HG03558 (cell line): ENCODE measurements at regions not wholly inside any gene's neighbourhood (a gene's known extent, or its start where the extent isn't known, plus 50 kb on each side); places are given as distances from the start of the nearest gene placed in this dataset.

Source experiments
- ATAC-seq: cut with Tn5 transposase; IDR thresholded peaks from one replicate; pipeline ENCODE4 v1.9.1; 2021; ENCODE audit warnings: moderate number of reproducible peaks; ENCODE audit not compliant: unreplicated experiment; ENCODE audit errors: extremely low read depth

- ATAC-seq = no peak
Observed at GRCh38 chr2:48098539-48098938, 192.2 kb upstream of the FBXO11 start.

DNA sequence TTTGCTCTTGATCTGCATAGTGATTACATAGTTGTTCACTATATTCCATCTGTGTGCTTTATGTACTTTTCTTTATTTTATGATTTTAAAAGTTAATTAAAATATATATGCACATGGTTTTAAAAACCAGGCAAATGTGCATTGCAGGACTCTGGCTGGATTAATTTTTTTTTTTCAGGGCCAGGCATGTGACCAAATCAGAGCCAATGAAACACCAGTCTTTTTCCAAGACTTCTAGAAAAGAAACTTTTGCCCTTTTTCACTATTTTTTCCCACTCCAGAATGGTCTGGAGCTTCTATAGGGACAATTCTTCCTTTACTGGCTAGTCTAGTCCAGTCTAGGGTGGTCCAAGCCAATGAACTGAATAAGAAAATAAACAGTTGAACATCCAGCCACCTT, 198.1 kb upstream of the FBXO11 start:
- ATAC-seq = no peak

GRCh38 chr2:48105848-48106247, 199.6 kb upstream of the FBXO11 start:
- no peak for ATAC-seq

GRCh38 chr2:48107326-48107925, 201.1 kb upstream of the FBXO11 start:
- ATAC-seq = no peak

GRCh38 chr2:48108455-48108854, 202.2 kb upstream of the FBXO11 start:
- no peak for ATAC-seq

- ATAC-seq = no peak
Observed at GRCh38 chr2:48109491-48110204, 203.3 kb upstream of the FBXO11 start.

- ATAC-seq = no peak
Observed at GRCh38 chr2:48110492-48110891, 204.0 kb upstream of the FOXN2 start.

- no peak for ATAC-seq
Observed at GRCh38 chr2:48112911-48113680, 201.4 kb upstream of the FOXN2 start.

DNA sequence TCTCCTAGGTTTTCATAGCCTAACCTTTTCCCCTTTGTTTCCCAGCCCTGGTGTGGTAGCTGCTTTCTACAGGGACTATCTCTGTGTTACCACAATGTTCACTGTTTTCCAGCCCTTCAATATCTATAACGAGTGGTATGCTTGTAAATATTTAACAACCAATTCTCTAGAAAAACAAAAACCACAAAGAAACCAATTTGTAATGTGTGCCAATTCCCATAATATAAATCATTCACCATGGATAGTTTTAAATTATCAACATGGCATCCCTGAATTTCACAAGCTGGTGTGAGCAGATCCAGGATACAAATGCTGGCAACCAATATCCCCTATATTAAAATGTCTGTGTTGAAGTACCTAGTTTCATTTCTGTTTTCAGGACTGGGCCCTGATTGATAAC, 200.7 kb upstream of the FOXN2 start:
- no peak for ATAC-seq

GRCh38 chr2:48114256-48114655, 200.2 kb upstream of the FOXN2 start:
- peak; percentile 50 for ATAC-seq

DNA sequence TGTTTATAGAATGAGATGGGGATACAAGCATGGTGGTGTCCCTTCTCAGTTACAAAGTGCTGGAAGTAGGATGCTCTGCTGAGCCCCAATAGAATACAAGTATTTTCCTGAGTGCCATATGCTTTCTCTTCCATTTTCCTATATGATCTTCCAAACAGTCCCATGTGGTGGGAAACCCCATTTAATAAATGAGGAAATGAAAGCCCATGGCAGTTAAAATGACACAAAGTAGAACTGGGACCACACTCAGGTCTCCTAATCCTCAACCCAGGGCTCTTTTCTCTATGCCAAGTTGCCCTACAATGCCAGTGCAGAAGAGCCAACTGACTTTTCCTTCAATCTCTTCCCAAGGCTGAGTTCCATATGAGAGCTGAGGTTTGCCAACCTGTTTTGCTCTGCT, 198.0 kb upstream of the FOXN2 start:
- no peak for ATAC-seq

- ATAC-seq = no peak
Observed at GRCh38 chr2:48118895-48119294, 195.6 kb upstream of the FOXN2 start.

DNA sequence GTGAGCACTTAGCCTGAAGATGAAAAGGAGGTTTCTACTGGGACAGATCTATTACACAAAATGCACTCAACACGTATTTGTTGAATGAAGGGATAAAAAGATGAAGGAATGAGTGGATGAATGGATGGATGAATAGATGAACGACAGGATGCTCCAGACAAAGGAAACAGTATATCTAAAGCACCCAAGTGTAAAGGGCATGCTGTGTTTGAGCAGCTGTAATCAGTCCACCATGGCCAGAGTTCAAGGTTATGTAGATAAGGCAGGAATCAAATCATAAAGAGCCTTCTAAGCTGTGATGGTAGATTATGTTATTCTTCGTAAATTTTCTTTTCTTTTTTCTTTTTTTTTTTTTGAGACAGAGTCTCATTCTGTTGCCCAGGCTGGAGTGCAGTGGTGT, 194.4 kb upstream of the FOXN2 start:
- no peak for ATAC-seq

GRCh38 chr2:48120759-48121242, 193.7 kb upstream of the FOXN2 start:
- no peak for ATAC-seq

- no peak for ATAC-seq
Observed at GRCh38 chr2:48122166-48122565, 192.3 kb upstream of the FOXN2 start.

DNA sequence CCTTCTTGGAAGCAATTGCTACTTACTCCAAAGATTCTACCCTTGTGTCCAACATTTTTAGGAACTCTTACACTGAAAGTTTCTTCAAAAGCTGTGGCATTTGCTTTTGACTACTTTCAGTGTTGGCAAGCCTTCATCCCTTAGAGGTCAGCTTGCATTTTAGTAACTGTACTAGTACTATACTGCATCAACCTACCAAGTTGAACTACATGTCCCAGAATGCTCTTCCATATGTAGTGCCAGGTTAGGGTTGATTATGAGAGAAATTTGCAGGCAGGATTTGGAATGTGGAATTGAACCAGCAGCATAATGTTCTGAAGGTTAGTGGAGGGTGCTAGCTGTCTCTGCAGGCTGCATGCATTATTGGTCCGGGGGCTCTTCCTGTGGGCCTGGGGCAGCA, 189.9 kb upstream of the FOXN2 start:
- ATAC-seq = no peak

DNA sequence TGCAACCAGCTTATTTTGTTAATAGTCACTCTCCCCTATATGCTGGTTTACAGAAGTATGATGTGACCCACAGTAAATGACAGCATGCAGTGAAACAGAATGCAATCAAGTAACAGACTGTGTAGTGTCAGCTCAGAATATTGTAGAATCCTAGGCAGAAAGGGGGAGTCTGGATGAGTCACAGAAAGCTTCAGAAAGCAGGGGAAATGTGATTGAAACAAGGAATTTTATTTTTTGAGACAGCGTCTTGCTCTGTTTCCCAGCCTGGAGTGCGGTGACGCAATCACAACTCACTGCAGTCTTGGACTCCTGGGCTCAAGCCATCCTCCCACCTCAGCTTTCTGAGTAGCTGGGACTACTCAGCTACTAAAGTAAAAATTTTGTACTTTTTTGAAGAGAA, 188.3 kb upstream of the FOXN2 start:
- ATAC-seq = no peak

GRCh38 chr2:48127612-48128191, 186.8 kb upstream of the FOXN2 start:
- no peak for ATAC-seq

DNA sequence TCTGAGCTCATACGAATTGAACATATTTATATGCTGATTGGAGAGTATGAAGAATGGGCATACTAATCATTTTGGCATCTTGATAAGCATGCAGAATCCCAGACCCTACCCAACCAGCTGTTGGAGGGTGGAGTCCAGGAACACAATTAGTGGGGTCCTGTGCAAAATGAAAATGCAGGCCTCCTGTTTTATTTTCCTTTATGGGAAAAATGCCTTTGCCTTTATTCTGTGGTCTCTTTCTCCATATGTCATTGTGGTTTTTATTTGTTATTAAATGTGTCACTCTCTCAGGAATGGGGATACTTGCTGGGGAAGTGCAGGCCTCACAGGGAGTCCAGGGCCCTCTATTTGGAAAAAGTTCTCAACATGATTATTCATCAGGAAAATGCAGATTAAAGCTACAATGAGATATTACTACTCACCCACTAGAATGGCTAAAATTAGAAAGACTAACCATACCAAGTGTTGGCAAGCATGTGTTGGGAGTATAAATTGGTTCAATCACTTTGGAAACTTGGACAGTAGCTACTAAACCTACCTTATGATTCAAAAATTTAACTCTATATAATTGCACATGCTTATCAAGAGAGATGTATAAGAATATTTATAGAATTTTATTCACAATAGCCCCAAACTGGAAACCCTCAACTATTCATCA, 185.1 kb upstream of the FOXN2 start:
- no peak for ATAC-seq

- ATAC-seq = no peak
Observed at GRCh38 chr2:48131539-48132270, 182.8 kb upstream of the FOXN2 start.
